ENCODE measurements at regions not wholly inside any gene's neighbourhood (a gene's known extent, or its start where the extent isn't known, plus 50 kb on each side); places are given as distances from the start of the nearest gene placed in this dataset.

DNA sequence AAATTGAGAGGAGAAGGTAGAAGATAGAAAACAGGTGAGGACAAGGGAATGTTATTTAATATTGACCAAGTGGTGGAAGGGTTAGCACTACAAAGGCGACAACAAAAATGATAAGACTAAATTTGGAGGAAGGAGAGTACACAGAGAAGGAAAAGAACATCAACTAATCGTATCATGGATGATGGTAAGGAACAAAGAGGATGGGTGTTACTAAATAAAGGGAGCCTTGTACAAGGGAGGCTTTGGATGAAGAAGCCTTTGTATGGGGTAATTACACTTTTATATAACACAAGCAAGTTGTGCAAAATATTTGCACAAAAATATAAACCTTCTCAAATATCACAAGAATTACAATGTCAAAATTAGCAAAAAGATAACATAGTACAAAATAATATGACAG lies 125.7 kb downstream of the ZNF608 start:
- H3K4me3 ChIP-seq (replicated peaks in 1 of 3; ENCODE audit: low read depth in 2 of 3, low read length in 3 of 3), result no peak overlapping the region
- H3K9me3 Mint-ChIP-seq, result peaks cover 0 to 3% (median 0%) of the 10 kb centered on the region in 7 donors
- H3K4me1 ChIP-seq (ENCODE audit: control insufficient read depth in 1 of 2, insufficient read depth in 2 of 2, low read length in 2 of 2), result no peaks in the 10 kb centered on the region
- TF ChIP-seq, protein P1, sequence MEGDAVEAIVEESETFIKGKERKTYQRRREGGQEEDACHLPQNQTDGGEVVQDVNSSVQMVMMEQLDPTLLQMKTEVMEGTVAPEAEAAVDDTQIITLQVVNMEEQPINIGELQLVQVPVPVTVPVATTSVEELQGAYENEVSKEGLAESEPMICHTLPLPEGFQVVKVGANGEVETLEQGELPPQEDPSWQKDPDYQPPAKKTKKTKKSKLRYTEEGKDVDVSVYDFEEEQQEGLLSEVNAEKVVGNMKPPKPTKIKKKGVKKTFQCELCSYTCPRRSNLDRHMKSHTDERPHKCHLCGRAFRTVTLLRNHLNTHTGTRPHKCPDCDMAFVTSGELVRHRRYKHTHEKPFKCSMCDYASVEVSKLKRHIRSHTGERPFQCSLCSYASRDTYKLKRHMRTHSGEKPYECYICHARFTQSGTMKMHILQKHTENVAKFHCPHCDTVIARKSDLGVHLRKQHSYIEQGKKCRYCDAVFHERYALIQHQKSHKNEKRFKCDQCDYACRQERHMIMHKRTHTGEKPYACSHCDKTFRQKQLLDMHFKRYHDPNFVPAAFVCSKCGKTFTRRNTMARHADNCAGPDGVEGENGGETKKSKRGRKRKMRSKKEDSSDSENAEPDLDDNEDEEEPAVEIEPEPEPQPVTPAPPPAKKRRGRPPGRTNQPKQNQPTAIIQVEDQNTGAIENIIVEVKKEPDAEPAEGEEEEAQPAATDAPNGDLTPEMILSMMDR (IDR thresholded peaks at IDR 0.05), result no peak
- H3K27ac ChIP-seq (ENCODE audit: low read depth in 1 of 2, low read length in 2 of 2), result no peak overlapping the region
- H3K4me3 Mint-ChIP-seq, result no peak overlapping the region
- H3K27me3 ChIP-seq (ENCODE audit: control insufficient read depth in 2 of 2, insufficient read depth in 2 of 2, low read length in 2 of 2), result no peaks in the 10 kb centered on the region
- H3K79me2 ChIP-seq (ENCODE audit: insufficient read depth, low read length), result no peaks in the 10 kb centered on the region
- no peak for DNase-seq
- H3K36me3 Mint-ChIP-seq, result no peaks in the 10 kb centered on the region
- H3K9me3 ChIP-seq (replicated peaks in 1 of 2; ENCODE audit: control insufficient read depth in 1 of 2, insufficient read depth in 1 of 2, low read length in 2 of 2), result no peaks in the 10 kb centered on the region
- H3K9ac ChIP-seq (ENCODE audit: insufficient read depth, low read length, poor library complexity, severe bottlenecking), result no peak overlapping the region
- intact Hi-C loops (cut with micrococcal nuclease), result no loop called here
- H3K27ac Mint-ChIP-seq, result no peak overlapping the region
- no peaks in the 10 kb centered on the region for H3K36me3 ChIP-seq (replicated peaks in 1 of 2; ENCODE audit: control insufficient read depth in 1 of 2, insufficient read depth in 2 of 2, low read length in 2 of 2)
- WGBS (ENCODE audit: insufficient coverage), result 100% methylated on average over 1 of the region's 2 CpGs
- H3K27me3 Mint-ChIP-seq (ENCODE audit: low read depth in 3 of 3), result peaks cover 2 to 7% (median 3%) of the 10 kb centered on the region in 3 donors
- no peak overlapping the region for H3K4me2 ChIP-seq (replicated peaks; ENCODE audit: extremely low read depth, low read length, poor library complexity, severe bottlenecking)
- H2AFZ ChIP-seq (ENCODE audit: insufficient read depth, low read depth, low read length, poor library complexity, severe bottlenecking), result no peak overlapping the region
- no peaks in the 10 kb centered on the region for H4K20me1 ChIP-seq (ENCODE audit: insufficient read depth, low read length)
- H3K4me1 Mint-ChIP-seq, result no peaks in the 10 kb centered on the region

DNA sequence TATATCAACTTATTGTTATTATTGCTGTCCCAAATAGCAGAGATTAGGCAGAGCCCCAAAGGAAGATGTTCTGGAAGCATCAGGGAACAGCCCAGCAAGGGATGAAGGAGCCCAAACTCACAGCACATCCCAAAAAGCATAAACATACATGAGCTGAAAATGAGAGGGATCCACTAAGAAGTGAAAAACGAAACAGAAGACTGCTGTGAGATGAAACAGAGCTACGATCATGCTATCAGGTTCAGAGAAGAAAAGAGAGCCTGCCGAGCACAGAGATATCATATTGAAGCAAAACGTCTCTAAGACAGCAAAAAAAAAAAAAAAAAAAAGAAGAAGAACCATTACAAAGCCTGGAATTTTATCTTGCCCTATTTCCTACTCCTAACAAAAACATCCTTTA lies 127.3 kb downstream of the ZNF608 start:
- H4K20me1 ChIP-seq (ENCODE audit: insufficient read depth, low read length), result no peaks in the 10 kb centered on the region
- H3K9me3 ChIP-seq (replicated peaks in 1 of 2; ENCODE audit: control insufficient read depth in 1 of 2, insufficient read depth in 1 of 2, low read length in 2 of 2), result no peaks in the 10 kb centered on the region
- Mint-ChIP-seq H3K27me3 (ENCODE audit: low read depth in 3 of 3) (peaks cover 2 to 6% (median 3%) of the 10 kb centered on the region in 3 donors), H3K36me3 (no peaks in the 10 kb centered on the region), H3K27ac (no peak overlapping the region), H3K9me3 (no peaks in the 10 kb centered on the region), H3K4me3 (no peak overlapping the region), H3K4me1 (no peaks in the 10 kb centered on the region)
- no peak overlapping the region for H3K9ac ChIP-seq (ENCODE audit: insufficient read depth, low read length, poor library complexity, severe bottlenecking)
- no peaks in the 10 kb centered on the region for H3K79me2 ChIP-seq (ENCODE audit: insufficient read depth, low read length)
- no peak for DNase-seq
- H3K4me1 ChIP-seq (ENCODE audit: control insufficient read depth in 1 of 2, insufficient read depth in 2 of 2, low read length in 2 of 2), result no peaks in the 10 kb centered on the region
- WGBS (ENCODE audit: insufficient coverage), result 100% methylated on average over 2 of the region's 4 CpGs
- no peak overlapping the region for H2AFZ ChIP-seq (ENCODE audit: insufficient read depth, low read depth, low read length, poor library complexity, severe bottlenecking)
- H3K4me2 ChIP-seq (replicated peaks; ENCODE audit: extremely low read depth, low read length, poor library complexity, severe bottlenecking), result no peak overlapping the region
- TF ChIP-seq, protein P1 (IDR thresholded peaks at IDR 0.05), result no peak
- no peak overlapping the region for H3K27ac ChIP-seq (ENCODE audit: low read depth in 1 of 2, low read length in 2 of 2)
- H3K27me3 ChIP-seq (ENCODE audit: control insufficient read depth in 2 of 2, insufficient read depth in 2 of 2, low read length in 2 of 2), result no peaks in the 10 kb centered on the region
- no peak overlapping the region for H3K4me3 ChIP-seq (replicated peaks in 1 of 3; ENCODE audit: low read depth in 2 of 3, low read length in 3 of 3)
- H3K36me3 ChIP-seq (replicated peaks in 1 of 2; ENCODE audit: control insufficient read depth in 1 of 2, insufficient read depth in 2 of 2, low read length in 2 of 2), result no peaks in the 10 kb centered on the region
- intact Hi-C loops (cut with micrococcal nuclease), result no loop called here

Data from CD14-positive monocyte (primary cell).